ENCODE measurements at regions not wholly inside any gene's neighbourhood (a gene's known extent, or its start where the extent isn't known, plus 50 kb on each side); places are given as distances from the start of the nearest gene placed in this dataset.

DNA sequence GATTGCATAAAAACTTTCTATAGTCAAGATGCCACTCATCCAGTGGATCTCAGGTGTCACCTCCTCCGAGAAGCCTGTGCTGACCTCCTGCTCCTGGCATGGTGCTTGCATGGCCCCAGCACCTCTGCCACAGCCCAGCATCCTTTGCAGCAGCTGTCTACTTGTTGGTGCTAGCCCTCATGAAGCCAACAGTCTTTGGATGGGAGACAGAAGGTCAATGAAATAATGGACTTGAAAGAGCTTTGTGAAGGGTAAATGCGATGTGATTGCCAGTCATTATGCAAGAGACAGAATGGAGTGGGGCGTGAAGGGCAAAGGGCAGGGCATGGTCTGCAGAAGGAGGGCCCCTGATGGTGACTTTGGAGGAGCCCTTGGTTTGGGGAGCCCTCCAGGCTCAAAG, 63.0 kb upstream of the CLMN start:
- ATAC-seq (no peak), DNase-seq (ENCODE audit: low spot score) (no peak)
- Mint-ChIP-seq H3K27me3 (ENCODE audit: insufficient read depth, low read depth, poor library complexity) (peaks cover 6% of the 10 kb centered on the region), H3K9me3 (peaks cover 30% of the 10 kb centered on the region), H3K36me3 (ENCODE audit: low read depth) (peaks cover 10% of the 10 kb centered on the region; the same call in 2 of the 3 replicates), H3K27ac (no peak overlapping the region), H3K4me3 (no peak overlapping the region), H3K4me1 (no peaks in the 10 kb centered on the region)
- Histone ChIP-seq H3K27ac (ENCODE audit: low read depth) (no peak overlapping the region), H3K4me2 (no peak overlapping the region), H3K4me3 (no peak overlapping the region), H3K27me3 (ENCODE audit: insufficient read depth) (no peaks in the 10 kb centered on the region), H2AFZ (no peak overlapping the region), H3K36me3 (ENCODE audit: insufficient read depth) (no peaks in the 10 kb centered on the region), H3K79me2 (replicated peaks; ENCODE audit: insufficient read depth) (no peaks in the 10 kb centered on the region), H3K4me1 (ENCODE audit: insufficient read depth) (no peaks in the 10 kb centered on the region), H4K20me1 (replicated peaks; ENCODE audit: insufficient read depth) (no peaks in the 10 kb centered on the region), H3F3A (replicated peaks; ENCODE audit: low read depth) (no peaks in the 10 kb centered on the region), H3K9me2 (ENCODE audit: insufficient read depth) (no peaks in the 10 kb centered on the region)
- TF ChIP-seq, protein P1, sequence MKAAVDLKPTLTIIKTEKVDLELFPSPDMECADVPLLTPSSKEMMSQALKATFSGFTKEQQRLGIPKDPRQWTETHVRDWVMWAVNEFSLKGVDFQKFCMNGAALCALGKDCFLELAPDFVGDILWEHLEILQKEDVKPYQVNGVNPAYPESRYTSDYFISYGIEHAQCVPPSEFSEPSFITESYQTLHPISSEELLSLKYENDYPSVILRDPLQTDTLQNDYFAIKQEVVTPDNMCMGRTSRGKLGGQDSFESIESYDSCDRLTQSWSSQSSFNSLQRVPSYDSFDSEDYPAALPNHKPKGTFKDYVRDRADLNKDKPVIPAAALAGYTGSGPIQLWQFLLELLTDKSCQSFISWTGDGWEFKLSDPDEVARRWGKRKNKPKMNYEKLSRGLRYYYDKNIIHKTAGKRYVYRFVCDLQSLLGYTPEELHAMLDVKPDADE (IDR thresholded peaks at IDR 0.05), result no peak
- TF ChIP-seq, protein P2, sequence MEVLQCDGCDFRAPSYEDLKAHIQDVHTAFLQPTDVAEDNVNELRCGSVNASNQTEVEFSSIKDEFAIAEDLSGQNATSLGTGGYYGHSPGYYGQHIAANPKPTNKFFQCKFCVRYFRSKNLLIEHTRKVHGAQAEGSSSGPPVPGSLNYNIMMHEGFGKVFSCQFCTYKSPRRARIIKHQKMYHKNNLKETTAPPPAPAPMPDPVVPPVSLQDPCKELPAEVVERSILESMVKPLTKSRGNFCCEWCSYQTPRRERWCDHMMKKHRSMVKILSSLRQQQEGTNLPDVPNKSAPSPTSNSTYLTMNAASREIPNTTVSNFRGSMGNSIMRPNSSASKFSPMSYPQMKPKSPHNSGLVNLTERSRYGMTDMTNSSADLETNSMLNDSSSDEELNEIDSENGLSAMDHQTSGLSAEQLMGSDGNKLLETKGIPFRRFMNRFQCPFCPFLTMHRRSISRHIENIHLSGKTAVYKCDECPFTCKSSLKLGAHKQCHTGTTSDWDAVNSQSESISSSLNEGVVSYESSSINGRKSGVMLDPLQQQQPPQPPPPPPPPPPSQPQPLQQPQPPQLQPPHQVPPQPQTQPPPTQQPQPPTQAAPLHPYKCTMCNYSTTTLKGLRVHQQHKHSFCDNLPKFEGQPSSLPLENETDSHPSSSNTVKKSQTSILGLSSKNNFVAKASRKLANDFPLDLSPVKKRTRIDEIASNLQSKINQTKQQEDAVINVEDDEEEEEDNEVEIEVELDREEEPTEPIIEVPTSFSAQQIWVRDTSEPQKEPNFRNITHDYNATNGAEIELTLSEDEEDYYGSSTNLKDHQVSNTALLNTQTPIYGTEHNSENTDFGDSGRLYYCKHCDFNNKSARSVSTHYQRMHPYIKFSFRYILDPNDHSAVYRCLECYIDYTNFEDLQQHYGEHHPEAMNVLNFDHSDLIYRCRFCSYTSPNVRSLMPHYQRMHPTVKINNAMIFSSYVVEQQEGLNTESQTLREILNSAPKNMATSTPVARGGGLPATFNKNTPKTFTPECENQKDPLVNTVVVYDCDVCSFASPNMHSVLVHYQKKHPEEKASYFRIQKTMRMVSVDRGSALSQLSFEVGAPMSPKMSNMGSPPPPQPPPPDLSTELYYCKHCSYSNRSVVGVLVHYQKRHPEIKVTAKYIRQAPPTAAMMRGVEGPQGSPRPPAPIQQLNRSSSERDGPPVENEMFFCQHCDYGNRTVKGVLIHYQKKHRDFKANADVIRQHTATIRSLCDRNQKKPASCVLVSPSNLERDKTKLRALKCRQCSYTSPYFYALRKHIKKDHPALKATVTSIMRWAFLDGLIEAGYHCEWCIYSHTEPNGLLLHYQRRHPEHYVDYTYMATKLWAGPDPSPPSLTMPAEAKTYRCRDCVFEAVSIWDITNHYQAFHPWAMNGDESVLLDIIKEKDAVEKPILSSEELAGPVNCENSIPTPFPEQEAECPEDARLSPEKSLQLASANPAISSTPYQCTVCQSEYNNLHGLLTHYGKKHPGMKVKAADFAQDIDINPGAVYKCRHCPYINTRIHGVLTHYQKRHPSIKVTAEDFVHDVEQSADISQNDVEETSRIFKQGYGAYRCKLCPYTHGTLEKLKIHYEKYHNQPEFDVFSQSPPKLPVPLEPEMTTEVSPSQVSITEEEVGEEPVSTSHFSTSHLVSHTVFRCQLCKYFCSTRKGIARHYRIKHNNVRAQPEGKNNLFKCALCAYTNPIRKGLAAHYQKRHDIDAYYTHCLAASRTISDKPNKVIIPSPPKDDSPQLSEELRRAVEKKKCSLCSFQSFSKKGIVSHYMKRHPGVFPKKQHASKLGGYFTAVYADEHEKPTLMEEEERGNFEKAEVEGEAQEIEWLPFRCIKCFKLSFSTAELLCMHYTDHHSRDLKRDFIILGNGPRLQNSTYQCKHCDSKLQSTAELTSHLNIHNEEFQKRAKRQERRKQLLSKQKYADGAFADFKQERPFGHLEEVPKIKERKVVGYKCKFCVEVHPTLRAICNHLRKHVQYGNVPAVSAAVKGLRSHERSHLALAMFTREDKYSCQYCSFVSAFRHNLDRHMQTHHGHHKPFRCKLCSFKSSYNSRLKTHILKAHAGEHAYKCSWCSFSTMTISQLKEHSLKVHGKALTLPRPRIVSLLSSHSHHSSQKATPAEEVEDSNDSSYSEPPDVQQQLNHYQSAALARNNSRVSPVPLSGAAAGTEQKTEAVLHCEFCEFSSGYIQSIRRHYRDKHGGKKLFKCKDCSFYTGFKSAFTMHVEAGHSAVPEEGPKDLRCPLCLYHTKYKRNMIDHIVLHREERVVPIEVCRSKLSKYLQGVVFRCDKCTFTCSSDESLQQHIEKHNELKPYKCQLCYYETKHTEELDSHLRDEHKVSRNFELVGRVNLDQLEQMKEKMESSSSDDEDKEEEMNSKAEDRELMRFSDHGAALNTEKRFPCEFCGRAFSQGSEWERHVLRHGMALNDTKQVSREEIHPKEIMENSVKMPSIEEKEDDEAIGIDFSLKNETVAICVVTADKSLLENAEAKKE (CRISPR knock-in tag; IDR thresholded peaks at IDR 0.05), result no peak
- no peak for TF ChIP-seq NANOG (IDR thresholded peaks at IDR 0.05; ENCODE audit: borderline replicate concordance)
- TF ChIP-seq POLR2AphosphoS5 (IDR thresholded peaks at IDR 0.05; ENCODE audit: low read depth), result no peak
- TF ChIP-seq ZNF331 (CRISPR knock-in tag; IDR thresholded peaks at IDR 0.05; ENCODE audit: low read depth), result no peak
- TF ChIP-seq STAT1 (IDR thresholded peaks at IDR 0.05; ENCODE audit: unreplicated experiment), result no peak
- no peak for TF ChIP-seq JUNB (IDR thresholded peaks at IDR 0.05; ENCODE audit: unreplicated experiment)
- no peak for TF ChIP-seq CREB1 (CRISPR knock-in tag; IDR thresholded peaks at IDR 0.05; ENCODE audit: low read depth)
- no peak for TF ChIP-seq EZH2phosphoT487 (IDR thresholded peaks at IDR 0.05; ENCODE audit: unreplicated experiment)
- TF ChIP-seq, protein P3, sequence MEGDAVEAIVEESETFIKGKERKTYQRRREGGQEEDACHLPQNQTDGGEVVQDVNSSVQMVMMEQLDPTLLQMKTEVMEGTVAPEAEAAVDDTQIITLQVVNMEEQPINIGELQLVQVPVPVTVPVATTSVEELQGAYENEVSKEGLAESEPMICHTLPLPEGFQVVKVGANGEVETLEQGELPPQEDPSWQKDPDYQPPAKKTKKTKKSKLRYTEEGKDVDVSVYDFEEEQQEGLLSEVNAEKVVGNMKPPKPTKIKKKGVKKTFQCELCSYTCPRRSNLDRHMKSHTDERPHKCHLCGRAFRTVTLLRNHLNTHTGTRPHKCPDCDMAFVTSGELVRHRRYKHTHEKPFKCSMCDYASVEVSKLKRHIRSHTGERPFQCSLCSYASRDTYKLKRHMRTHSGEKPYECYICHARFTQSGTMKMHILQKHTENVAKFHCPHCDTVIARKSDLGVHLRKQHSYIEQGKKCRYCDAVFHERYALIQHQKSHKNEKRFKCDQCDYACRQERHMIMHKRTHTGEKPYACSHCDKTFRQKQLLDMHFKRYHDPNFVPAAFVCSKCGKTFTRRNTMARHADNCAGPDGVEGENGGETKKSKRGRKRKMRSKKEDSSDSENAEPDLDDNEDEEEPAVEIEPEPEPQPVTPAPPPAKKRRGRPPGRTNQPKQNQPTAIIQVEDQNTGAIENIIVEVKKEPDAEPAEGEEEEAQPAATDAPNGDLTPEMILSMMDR (conservative IDR thresholded peaks at IDR 0.05; ENCODE audit: low read depth in 2 of 2), result no peak
- TF ChIP-seq, protein P4, sequence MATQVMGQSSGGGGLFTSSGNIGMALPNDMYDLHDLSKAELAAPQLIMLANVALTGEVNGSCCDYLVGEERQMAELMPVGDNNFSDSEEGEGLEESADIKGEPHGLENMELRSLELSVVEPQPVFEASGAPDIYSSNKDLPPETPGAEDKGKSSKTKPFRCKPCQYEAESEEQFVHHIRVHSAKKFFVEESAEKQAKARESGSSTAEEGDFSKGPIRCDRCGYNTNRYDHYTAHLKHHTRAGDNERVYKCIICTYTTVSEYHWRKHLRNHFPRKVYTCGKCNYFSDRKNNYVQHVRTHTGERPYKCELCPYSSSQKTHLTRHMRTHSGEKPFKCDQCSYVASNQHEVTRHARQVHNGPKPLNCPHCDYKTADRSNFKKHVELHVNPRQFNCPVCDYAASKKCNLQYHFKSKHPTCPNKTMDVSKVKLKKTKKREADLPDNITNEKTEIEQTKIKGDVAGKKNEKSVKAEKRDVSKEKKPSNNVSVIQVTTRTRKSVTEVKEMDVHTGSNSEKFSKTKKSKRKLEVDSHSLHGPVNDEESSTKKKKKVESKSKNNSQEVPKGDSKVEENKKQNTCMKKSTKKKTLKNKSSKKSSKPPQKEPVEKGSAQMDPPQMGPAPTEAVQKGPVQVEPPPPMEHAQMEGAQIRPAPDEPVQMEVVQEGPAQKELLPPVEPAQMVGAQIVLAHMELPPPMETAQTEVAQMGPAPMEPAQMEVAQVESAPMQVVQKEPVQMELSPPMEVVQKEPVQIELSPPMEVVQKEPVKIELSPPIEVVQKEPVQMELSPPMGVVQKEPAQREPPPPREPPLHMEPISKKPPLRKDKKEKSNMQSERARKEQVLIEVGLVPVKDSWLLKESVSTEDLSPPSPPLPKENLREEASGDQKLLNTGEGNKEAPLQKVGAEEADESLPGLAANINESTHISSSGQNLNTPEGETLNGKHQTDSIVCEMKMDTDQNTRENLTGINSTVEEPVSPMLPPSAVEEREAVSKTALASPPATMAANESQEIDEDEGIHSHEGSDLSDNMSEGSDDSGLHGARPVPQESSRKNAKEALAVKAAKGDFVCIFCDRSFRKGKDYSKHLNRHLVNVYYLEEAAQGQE (IDR thresholded peaks at IDR 0.05; ENCODE audit: unreplicated experiment), result no peak
- TF ChIP-seq ZNF114 (CRISPR knock-in tag; IDR thresholded peaks at IDR 0.05), result no peak
- no peak for TF ChIP-seq EZH2 (IDR thresholded peaks at IDR 0.05; ENCODE audit: low read depth, unreplicated experiment)
